ENCODE measurements at regions not wholly inside any gene's neighbourhood (a gene's known extent, or its start where the extent isn't known, plus 50 kb on each side); places are given as distances from the start of the nearest gene placed in this dataset.

GRCh38 chr12:75784591-75784990, 247.0 kb downstream of the PHLDA1 start:
- Histone ChIP-seq H3K27ac (replicated peaks; ENCODE audit: low read length) (no peak overlapping the region), H4K91ac (ENCODE audit: low read depth, low read length, poor library complexity) (no peak overlapping the region), H4K8ac (ENCODE audit: low read depth, low read length) (no peak overlapping the region), H2BK120ac (ENCODE audit: low read depth, low read length) (no peak overlapping the region), H3K4me1 (ENCODE audit: control insufficient read depth in 2 of 2, insufficient read depth in 1 of 2, low read depth in 1 of 2, low read length in 2 of 2) (peaks cover 3% of the 10 kb centered on the region in 2 donors), H2AFZ (ENCODE audit: low read length) (no peak overlapping the region), H3K4me2 (ENCODE audit: insufficient read depth, low read length, poor library complexity, severe bottlenecking) (no peak overlapping the region), H2BK5ac (ENCODE audit: low read length) (no peak overlapping the region), H3K23ac (ENCODE audit: low read depth, low read length, poor library complexity) (no peak overlapping the region), H3K79me1 (ENCODE audit: low read depth, low read length) (no peaks in the 10 kb centered on the region), H3K18ac (ENCODE audit: low read length) (no peak overlapping the region), H3K4ac (ENCODE audit: low read length) (no peak overlapping the region), H2BK15ac (ENCODE audit: low read length) (no peak overlapping the region), H3K36me3 (replicated peaks in 1 of 2; ENCODE audit: control insufficient read depth in 2 of 2, insufficient read depth in 2 of 2, low read length in 2 of 2) (no peaks in the 10 kb centered on the region), H2BK12ac (ENCODE audit: low read length) (no peak overlapping the region), H3K27me3 (ENCODE audit: control insufficient read depth in 3 of 3, insufficient read depth in 3 of 3, low read depth in 1 of 3, low read length in 3 of 3) (no peaks in the 10 kb centered on the region), H2AK5ac (ENCODE audit: low read depth, low read length) (no peak overlapping the region), H3K14ac (ENCODE audit: low read length) (no peak overlapping the region), H3K9me3 (replicated peaks in 1 of 2; ENCODE audit: control insufficient read depth in 2 of 2, insufficient read depth in 1 of 2, low read depth in 1 of 2, low read length in 2 of 2) (peaks cover 2 to 9% of the 10 kb centered on the region in 2 donors), H3K9ac (ENCODE audit: low read depth, low read length, poor library complexity) (no peak overlapping the region), H3K4me3 (ENCODE audit: low read length in 2 of 2) (no peak overlapping the region)
- no CpG with 5 or more reads among the region's 2 CpGs for WGBS, 2 donors (ENCODE audit: extremely low coverage in 2 of 2, insufficient read length in 2 of 2, insufficient replicate concordance in 1 of 2)
- DNase-seq (ENCODE audit: low spot score): no peak

- Histone ChIP-seq H2AFZ (ENCODE audit: low read length) (no peak overlapping the region), H2BK120ac (ENCODE audit: low read depth, low read length) (no peak overlapping the region), H3K18ac (ENCODE audit: low read length) (no peak overlapping the region), H4K91ac (ENCODE audit: low read depth, low read length, poor library complexity) (no peak overlapping the region), H2AK5ac (ENCODE audit: low read depth, low read length) (no peak overlapping the region), H3K4ac (ENCODE audit: low read length) (no peak overlapping the region), H3K36me3 (replicated peaks in 1 of 2; ENCODE audit: control insufficient read depth in 2 of 2, insufficient read depth in 2 of 2, low read length in 2 of 2) (no peaks in the 10 kb centered on the region), H3K4me2 (ENCODE audit: insufficient read depth, low read length, poor library complexity, severe bottlenecking) (no peak overlapping the region), H3K9me3 (replicated peaks in 1 of 2; ENCODE audit: control insufficient read depth in 2 of 2, insufficient read depth in 1 of 2, low read depth in 1 of 2, low read length in 2 of 2) (peaks cover 2 to 9% of the 10 kb centered on the region in 2 donors), H3K4me1 (ENCODE audit: control insufficient read depth in 2 of 2, insufficient read depth in 1 of 2, low read depth in 1 of 2, low read length in 2 of 2) (peaks cover 3 to 4% of the 10 kb centered on the region in 2 donors), H2BK5ac (ENCODE audit: low read length) (no peak overlapping the region), H3K79me1 (ENCODE audit: low read depth, low read length) (no peaks in the 10 kb centered on the region), H2BK15ac (ENCODE audit: low read length) (no peak overlapping the region), H3K9ac (ENCODE audit: low read depth, low read length, poor library complexity) (no peak overlapping the region), H4K8ac (ENCODE audit: low read depth, low read length) (no peak overlapping the region), H2BK12ac (ENCODE audit: low read length) (no peak overlapping the region), H3K4me3 (ENCODE audit: low read length in 2 of 2) (no peak overlapping the region), H3K14ac (ENCODE audit: low read length) (no peak overlapping the region), H3K27me3 (ENCODE audit: control insufficient read depth in 3 of 3, insufficient read depth in 3 of 3, low read depth in 1 of 3, low read length in 3 of 3) (no peaks in the 10 kb centered on the region), H3K27ac (replicated peaks; ENCODE audit: low read length) (no peak overlapping the region), H3K23ac (ENCODE audit: low read depth, low read length, poor library complexity) (no peak overlapping the region)
- DNase-seq (ENCODE audit: low spot score): no peak
- no CpG with 5 or more reads among the region's 8 CpGs for WGBS, 2 donors (ENCODE audit: extremely low coverage in 2 of 2, insufficient read length in 2 of 2, insufficient replicate concordance in 1 of 2)
These were observed 248.3 kb downstream of the PHLDA1 start for GRCh38 chr12:75783093-75783877.

GRCh38 chr12:75782069-75782581, 249.5 kb downstream of the PHLDA1 start:
- no peak overlapping the region for H4K8ac ChIP-seq (ENCODE audit: low read depth, low read length)
- no peak overlapping the region for H4K91ac ChIP-seq (ENCODE audit: low read depth, low read length, poor library complexity)
- H3K9ac ChIP-seq (ENCODE audit: low read depth, low read length, poor library complexity): no peak overlapping the region
- no CpG with 5 or more reads among the region's 4 CpGs for WGBS, 2 donors (ENCODE audit: extremely low coverage in 2 of 2, insufficient read length in 2 of 2, insufficient replicate concordance in 1 of 2)
- H2BK5ac ChIP-seq (ENCODE audit: low read length): no peak overlapping the region
- peaks cover 2 to 9% of the 10 kb centered on the region in 2 donors for H3K9me3 ChIP-seq (replicated peaks in 1 of 2; ENCODE audit: control insufficient read depth in 2 of 2, insufficient read depth in 1 of 2, low read depth in 1 of 2, low read length in 2 of 2)
- H3K36me3 ChIP-seq (replicated peaks in 1 of 2; ENCODE audit: control insufficient read depth in 2 of 2, insufficient read depth in 2 of 2, low read length in 2 of 2): no peaks in the 10 kb centered on the region
- H2BK12ac ChIP-seq (ENCODE audit: low read length): no peak overlapping the region
- no peak for DNase-seq (ENCODE audit: low spot score)
- no peak overlapping the region for H2AK5ac ChIP-seq (ENCODE audit: low read depth, low read length)
- H3K4me2 ChIP-seq (ENCODE audit: insufficient read depth, low read length, poor library complexity, severe bottlenecking): no peak overlapping the region
- no peak overlapping the region for H3K23ac ChIP-seq (ENCODE audit: low read depth, low read length, poor library complexity)
- H3K4me1 ChIP-seq (ENCODE audit: control insufficient read depth in 2 of 2, insufficient read depth in 1 of 2, low read depth in 1 of 2, low read length in 2 of 2): peaks cover 3 to 4% of the 10 kb centered on the region in 2 donors
- no peak overlapping the region for H3K4ac ChIP-seq (ENCODE audit: low read length)
- H3K79me1 ChIP-seq (ENCODE audit: low read depth, low read length): no peaks in the 10 kb centered on the region
- H3K14ac ChIP-seq (ENCODE audit: low read length): no peak overlapping the region
- no peak overlapping the region for H2BK15ac ChIP-seq (ENCODE audit: low read length)
- no peak overlapping the region for H2AFZ ChIP-seq (ENCODE audit: low read length)
- no peak overlapping the region for H3K18ac ChIP-seq (ENCODE audit: low read length)
- H2BK120ac ChIP-seq (ENCODE audit: low read depth, low read length): no peak overlapping the region
- no peaks in the 10 kb centered on the region for H3K27me3 ChIP-seq (ENCODE audit: control insufficient read depth in 3 of 3, insufficient read depth in 3 of 3, low read depth in 1 of 3, low read length in 3 of 3)
- H3K27ac ChIP-seq (replicated peaks; ENCODE audit: low read length): no peak overlapping the region
- H3K4me3 ChIP-seq (ENCODE audit: low read length in 2 of 2): no peak overlapping the region

GRCh38 chr12:75781532-75782046, 250.0 kb downstream of the PHLDA1 start:
- no CpG with 5 or more reads among the region's 2 CpGs for WGBS, 2 donors (ENCODE audit: extremely low coverage in 2 of 2, insufficient read length in 2 of 2, insufficient replicate concordance in 1 of 2)
- no peak overlapping the region for H2BK120ac ChIP-seq (ENCODE audit: low read depth, low read length)
- no peak for DNase-seq (ENCODE audit: low spot score)
- H4K8ac ChIP-seq (ENCODE audit: low read depth, low read length): no peak overlapping the region
- no peaks in the 10 kb centered on the region for H3K36me3 ChIP-seq (replicated peaks in 1 of 2; ENCODE audit: control insufficient read depth in 2 of 2, insufficient read depth in 2 of 2, low read length in 2 of 2)
- no peak overlapping the region for H4K91ac ChIP-seq (ENCODE audit: low read depth, low read length, poor library complexity)
- H3K9me3 ChIP-seq (replicated peaks in 1 of 2; ENCODE audit: control insufficient read depth in 2 of 2, insufficient read depth in 1 of 2, low read depth in 1 of 2, low read length in 2 of 2): peaks cover 2 to 9% of the 10 kb centered on the region in 2 donors
- no peak overlapping the region for H2BK15ac ChIP-seq (ENCODE audit: low read length)
- no peaks in the 10 kb centered on the region for H3K27me3 ChIP-seq (ENCODE audit: control insufficient read depth in 3 of 3, insufficient read depth in 3 of 3, low read depth in 1 of 3, low read length in 3 of 3)
- H2AFZ ChIP-seq (ENCODE audit: low read length): no peak overlapping the region
- no peak overlapping the region for H3K4me3 ChIP-seq (ENCODE audit: low read length in 2 of 2)
- no peak overlapping the region for H3K18ac ChIP-seq (ENCODE audit: low read length)
- no peak overlapping the region for H3K4me2 ChIP-seq (ENCODE audit: insufficient read depth, low read length, poor library complexity, severe bottlenecking)
- H3K23ac ChIP-seq (ENCODE audit: low read depth, low read length, poor library complexity): no peak overlapping the region
- no peaks in the 10 kb centered on the region for H3K79me1 ChIP-seq (ENCODE audit: low read depth, low read length)
- no peak overlapping the region for H3K9ac ChIP-seq (ENCODE audit: low read depth, low read length, poor library complexity)
- no peak overlapping the region for H3K4ac ChIP-seq (ENCODE audit: low read length)
- no peak overlapping the region for H2BK5ac ChIP-seq (ENCODE audit: low read length)
- H3K27ac ChIP-seq (replicated peaks; ENCODE audit: low read length): no peak overlapping the region
- H3K4me1 ChIP-seq (ENCODE audit: control insufficient read depth in 2 of 2, insufficient read depth in 1 of 2, low read depth in 1 of 2, low read length in 2 of 2): peaks cover 3 to 4% of the 10 kb centered on the region in 2 donors
- no peak overlapping the region for H2AK5ac ChIP-seq (ENCODE audit: low read depth, low read length)
- H3K14ac ChIP-seq (ENCODE audit: low read length): no peak overlapping the region
- no peak overlapping the region for H2BK12ac ChIP-seq (ENCODE audit: low read length)

Measured in neuronal stem cell (in vitro differentiated cells).